SH-SY5Y (cell line): ENCODE measurements at regions not wholly inside any gene's neighbourhood (a gene's known extent, or its start where the extent isn't known, plus 50 kb on each side); places are given as distances from the start of the nearest gene placed in this dataset.

Experiments used
- GATA2 ChIP-seq: IDR thresholded peaks from 2 replicates; pipeline ENCODE4 v1.6.1; 2011; ENCODE audit warnings: mild to moderate bottlenecking, low read depth, low read length
- GATA3 ChIP-seq: IDR thresholded peaks from 2 replicates; pipeline ENCODE4 v1.6.1; 2011; ENCODE audit warnings: low read depth, mild to moderate bottlenecking, low read length, moderate library complexity

GRCh38 chr10:129029851-129030602, 437.0 kb upstream of the MGMT start:
- TF ChIP-seq GATA2, result no peak
- TF ChIP-seq GATA3, result no peak

GRCh38 chr10:129030603-129030895, 436.5 kb upstream of the MGMT start:
- TF ChIP-seq GATA2 (no peak), GATA3 (no peak)

GRCh38 chr10:129030996-129031843, 435.8 kb upstream of the MGMT start:
- no peak for TF ChIP-seq GATA3

- TF ChIP-seq GATA2 (no peak), GATA3 (no peak)
These were observed 435.2 kb upstream of the MGMT start for GRCh38 chr10:129031844-129032150.

GRCh38 chr10:129032372-129033313, 434.4 kb upstream of the MGMT start:
- TF ChIP-seq GATA3 (no peak), GATA2 (no peak)

GRCh38 chr10:129033340-129033739, 433.7 kb upstream of the MGMT start:
- TF ChIP-seq GATA2 (no peak), GATA3 (no peak)

GRCh38 chr10:129033790-129034272, 433.2 kb upstream of the MGMT start:
- TF ChIP-seq GATA2 (no peak), GATA3 (no peak)

- no peak for TF ChIP-seq GATA3
- TF ChIP-seq GATA2, result no peak
These were observed 431.8 kb upstream of the MGMT start for GRCh38 chr10:129035052-129035827.

GRCh38 chr10:129038522-129038921, 428.5 kb upstream of the MGMT start:
- no peak; the same call in 1 of the 2 replicates for TF ChIP-seq GATA2
- TF ChIP-seq GATA3, result no peak

GRCh38 chr10:129039406-129040370, 427.4 kb upstream of the MGMT start:
- TF ChIP-seq GATA2 (no peak), GATA3 (no peak)

- TF ChIP-seq GATA3 (no peak), GATA2 (no peak)
These were observed 426.7 kb upstream of the MGMT start for GRCh38 chr10:129040377-129040776.

- TF ChIP-seq GATA3 (no peak), GATA2 (no peak)
These were observed 425.1 kb upstream of the MGMT start for GRCh38 chr10:129041916-129042315.
